ENCODE measurements at regions not wholly inside any gene's neighbourhood (a gene's known extent, or its start where the extent isn't known, plus 50 kb on each side); places are given as distances from the start of the nearest gene placed in this dataset.

- DNase-seq (ENCODE audit: low read depth), result no peak
- no peak for TF ChIP-seq CTCF (conservative IDR thresholded peaks at IDR 0.05; ENCODE audit: low read depth, low read length)
- no peak overlapping the region for H3K4me3 ChIP-seq (ENCODE audit: low read depth, low read length)
Measured at GRCh38 chr2:101558740-101559525, 84.0 kb upstream of the RFX8 start.

- DNase-seq (ENCODE audit: low read depth), result no peak
- H3K4me3 ChIP-seq (ENCODE audit: low read depth, low read length), result no peak overlapping the region
- TF ChIP-seq CTCF (conservative IDR thresholded peaks at IDR 0.05; ENCODE audit: low read depth, low read length), result no peak
Measured at GRCh38 chr2:101556033-101556459, 81.1 kb upstream of the RFX8 start.

- no peak overlapping the region for H3K4me3 ChIP-seq (ENCODE audit: low read depth, low read length)
- TF ChIP-seq CTCF (conservative IDR thresholded peaks at IDR 0.05; ENCODE audit: low read depth, low read length), result no peak
- DNase-seq (ENCODE audit: low read depth), result no peak
Measured at GRCh38 chr2:101551336-101551888, 76.5 kb upstream of the RFX8 start.

- no peak overlapping the region for H3K4me3 ChIP-seq (ENCODE audit: low read depth, low read length)
- TF ChIP-seq CTCF (conservative IDR thresholded peaks at IDR 0.05; ENCODE audit: low read depth, low read length), result no peak
- no peak for DNase-seq (ENCODE audit: low read depth)
Measured at GRCh38 chr2:101550555-101550954, 75.6 kb upstream of the RFX8 start.

GRCh38 chr2:101549371-101549770 lies 74.5 kb upstream of the RFX8 start:
- TF ChIP-seq CTCF (conservative IDR thresholded peaks at IDR 0.05; ENCODE audit: low read depth, low read length), result no peak
- no peak overlapping the region for H3K4me3 ChIP-seq (ENCODE audit: low read depth, low read length)
- DNase-seq (ENCODE audit: low read depth), result no peak

GRCh38 chr2:101546376-101547058 lies 71.6 kb upstream of the RFX8 start:
- peak; percentile 11 for TF ChIP-seq CTCF (conservative IDR thresholded peaks at IDR 0.05; ENCODE audit: low read depth, low read length)
- no peak overlapping the region for H3K4me3 ChIP-seq (ENCODE audit: low read depth, low read length)
- peak; percentile 39 for DNase-seq (ENCODE audit: low read depth)
